ENCODE measurements at regions not wholly inside any gene's neighbourhood (a gene's known extent, or its start where the extent isn't known, plus 50 kb on each side); places are given as distances from the start of the nearest gene placed in this dataset.

DNA sequence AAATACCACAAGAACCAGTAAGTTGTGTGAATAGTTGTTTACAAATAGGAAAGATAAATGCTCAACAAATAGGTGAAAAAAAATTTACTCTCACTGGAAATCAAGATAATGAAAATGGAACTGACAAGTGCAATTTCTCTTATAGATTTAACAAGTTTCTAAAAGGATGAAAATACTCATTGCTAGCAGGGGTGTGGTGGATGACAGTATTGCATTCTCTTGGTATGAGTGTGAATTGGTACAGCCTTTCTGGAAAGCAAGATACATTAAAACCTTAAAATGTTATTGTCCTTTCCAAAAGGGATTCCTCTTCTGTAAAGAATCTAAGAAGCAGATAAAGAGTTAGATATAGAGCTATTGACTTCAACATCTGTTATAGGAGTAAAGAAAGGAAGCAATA, 240.0 kb upstream of the RPS6KA3 start:
- Histone ChIP-seq H3K4me2 (ENCODE audit: low read length) (no peak overlapping the region), H3K9me2 (ENCODE audit: insufficient read depth, low read length) (no peaks in the 10 kb centered on the region), H3K9me3 (ENCODE audit: low read length) (no peaks in the 10 kb centered on the region), H3K4me3 (ENCODE audit: low read depth, low read length, poor library complexity, severe bottlenecking) (no peak overlapping the region), H3K79me2 (ENCODE audit: insufficient read depth, low read depth, low read length) (no peaks in the 10 kb centered on the region), H4K20me1 (ENCODE audit: insufficient read depth, low read length) (no peaks in the 10 kb centered on the region), H3K36me3 (ENCODE audit: insufficient read depth, low read length) (no peaks in the 10 kb centered on the region), H3K4me1 (ENCODE audit: insufficient read depth, low read length, poor library complexity, severe bottlenecking) (no peaks in the 10 kb centered on the region), H2AFZ (ENCODE audit: low read length) (no peak overlapping the region), H3K27ac (ENCODE audit: low read depth, low read length, poor library complexity, severe bottlenecking) (no peak overlapping the region)
- ChIA-PET CTCF (ENCODE audit: unreplicated experiment) (no interaction called here), POLR2A (interaction anchor here (1.6 kb wide), 1 partner anchor 13 kb away, joined by 4 read pairs; no protein-coding TSS in a partner anchor)
- intact Hi-C loops (cut with micrococcal nuclease; ENCODE audit: unreplicated experiment) = no loop called here
- BruUV-seq (replicated peaks) = no TSS peak
- DNase-seq (ENCODE audit: low spot score) = no peak
- TF ChIP-seq EZH2phosphoT487 (IDR thresholded peaks at IDR 0.05; ENCODE audit: borderline replicate concordance, low read depth, low read length) = no peak
- TF ChIP-seq, protein P1, sequence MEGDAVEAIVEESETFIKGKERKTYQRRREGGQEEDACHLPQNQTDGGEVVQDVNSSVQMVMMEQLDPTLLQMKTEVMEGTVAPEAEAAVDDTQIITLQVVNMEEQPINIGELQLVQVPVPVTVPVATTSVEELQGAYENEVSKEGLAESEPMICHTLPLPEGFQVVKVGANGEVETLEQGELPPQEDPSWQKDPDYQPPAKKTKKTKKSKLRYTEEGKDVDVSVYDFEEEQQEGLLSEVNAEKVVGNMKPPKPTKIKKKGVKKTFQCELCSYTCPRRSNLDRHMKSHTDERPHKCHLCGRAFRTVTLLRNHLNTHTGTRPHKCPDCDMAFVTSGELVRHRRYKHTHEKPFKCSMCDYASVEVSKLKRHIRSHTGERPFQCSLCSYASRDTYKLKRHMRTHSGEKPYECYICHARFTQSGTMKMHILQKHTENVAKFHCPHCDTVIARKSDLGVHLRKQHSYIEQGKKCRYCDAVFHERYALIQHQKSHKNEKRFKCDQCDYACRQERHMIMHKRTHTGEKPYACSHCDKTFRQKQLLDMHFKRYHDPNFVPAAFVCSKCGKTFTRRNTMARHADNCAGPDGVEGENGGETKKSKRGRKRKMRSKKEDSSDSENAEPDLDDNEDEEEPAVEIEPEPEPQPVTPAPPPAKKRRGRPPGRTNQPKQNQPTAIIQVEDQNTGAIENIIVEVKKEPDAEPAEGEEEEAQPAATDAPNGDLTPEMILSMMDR (conservative IDR thresholded peaks at IDR 0.05; ENCODE audit: low read length) = no peak

DNA sequence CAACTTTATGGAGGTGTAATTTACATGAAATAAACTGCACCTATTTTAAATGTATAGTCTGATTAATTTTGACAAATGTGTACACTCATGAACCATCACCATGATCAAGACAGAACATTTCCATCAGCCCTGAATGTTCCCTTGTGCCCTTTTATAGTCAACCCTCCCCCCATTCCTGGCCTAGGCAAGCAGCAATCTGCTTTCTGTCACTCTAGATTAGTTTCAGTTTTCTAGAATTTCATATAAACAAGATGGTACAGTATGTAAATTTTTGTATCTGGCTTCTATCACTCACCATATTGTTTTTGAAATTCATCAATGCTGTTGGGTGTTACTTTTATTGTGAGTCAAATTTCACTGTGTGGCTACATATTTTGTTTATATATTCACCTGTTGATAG, 234.2 kb upstream of the RPS6KA3 start:
- no peaks in the 10 kb centered on the region for H4K20me1 ChIP-seq (ENCODE audit: insufficient read depth, low read length)
- no peak for DNase-seq (ENCODE audit: low spot score)
- no peak overlapping the region for H3K27ac ChIP-seq (ENCODE audit: low read depth, low read length, poor library complexity, severe bottlenecking)
- ChIA-PET POLR2A (no interaction called here), CTCF (ENCODE audit: unreplicated experiment) (no interaction called here)
- no peaks in the 10 kb centered on the region for H3K36me3 ChIP-seq (ENCODE audit: insufficient read depth, low read length)
- intact Hi-C loops (cut with micrococcal nuclease; ENCODE audit: unreplicated experiment) = no loop called here
- no peaks in the 10 kb centered on the region for H3K9me3 ChIP-seq (ENCODE audit: low read length)
- H3K79me2 ChIP-seq (ENCODE audit: insufficient read depth, low read depth, low read length) = no peaks in the 10 kb centered on the region
- TF ChIP-seq EZH2phosphoT487 (IDR thresholded peaks at IDR 0.05; ENCODE audit: borderline replicate concordance, low read depth, low read length) = no peak
- TF ChIP-seq, protein P1 (conservative IDR thresholded peaks at IDR 0.05; ENCODE audit: low read length) = no peak
- H2AFZ ChIP-seq (ENCODE audit: low read length) = no peak overlapping the region
- BruUV-seq (replicated peaks) = no TSS peak
- H3K4me2 ChIP-seq (ENCODE audit: low read length) = no peak overlapping the region
- H3K9me2 ChIP-seq (ENCODE audit: insufficient read depth, low read length) = no peaks in the 10 kb centered on the region
- no peak overlapping the region for H3K4me3 ChIP-seq (ENCODE audit: low read depth, low read length, poor library complexity, severe bottlenecking)
- no peaks in the 10 kb centered on the region for H3K4me1 ChIP-seq (ENCODE audit: insufficient read depth, low read length, poor library complexity, severe bottlenecking)

DNA sequence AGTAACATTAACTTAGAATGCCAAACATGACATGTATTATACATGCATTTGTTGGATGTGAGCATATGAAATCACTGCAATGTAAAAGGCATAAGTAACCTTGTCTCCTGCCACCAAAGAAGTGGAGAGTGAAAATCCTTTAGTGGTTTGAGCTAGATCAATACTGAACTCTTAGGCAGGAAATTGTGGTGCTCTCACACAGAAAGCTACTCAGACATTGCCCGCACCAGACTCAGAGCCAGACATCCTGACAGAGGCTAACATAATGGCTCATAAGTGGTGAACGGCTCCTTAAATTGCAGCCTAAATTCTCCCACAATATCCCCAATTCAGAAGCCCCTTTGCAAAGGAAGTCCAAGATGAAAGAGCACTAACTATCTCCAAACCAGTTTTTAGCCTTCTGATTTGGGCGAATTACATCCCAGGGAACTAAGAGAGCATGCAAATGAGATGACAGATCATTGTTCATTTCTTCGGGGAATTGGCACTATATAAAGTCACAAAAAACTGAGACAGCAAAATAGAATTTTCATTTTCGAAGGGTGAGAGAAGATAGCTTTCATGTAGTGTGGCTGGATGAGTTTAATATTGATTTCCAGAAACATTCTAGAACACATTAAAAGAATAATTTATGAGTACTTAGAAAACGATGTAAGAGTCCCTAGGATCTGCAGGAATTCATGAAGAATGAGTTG, 233.6 kb upstream of the RPS6KA3 start:
- H3K79me2 ChIP-seq (ENCODE audit: insufficient read depth, low read depth, low read length) = no peaks in the 10 kb centered on the region
- H3K36me3 ChIP-seq (ENCODE audit: insufficient read depth, low read length) = no peaks in the 10 kb centered on the region
- ChIA-PET POLR2A (no interaction called here), CTCF (ENCODE audit: unreplicated experiment) (no interaction called here)
- no peaks in the 10 kb centered on the region for H3K9me3 ChIP-seq (ENCODE audit: low read length)
- intact Hi-C loops (cut with micrococcal nuclease; ENCODE audit: unreplicated experiment) = no loop called here
- H3K4me2 ChIP-seq (ENCODE audit: low read length) = no peak overlapping the region
- no peaks in the 10 kb centered on the region for H3K9me2 ChIP-seq (ENCODE audit: insufficient read depth, low read length)
- no TSS peak for BruUV-seq (replicated peaks)
- no peaks in the 10 kb centered on the region for H3K4me1 ChIP-seq (ENCODE audit: insufficient read depth, low read length, poor library complexity, severe bottlenecking)
- TF ChIP-seq, protein P1 (conservative IDR thresholded peaks at IDR 0.05; ENCODE audit: low read length) = no peak
- no peak for TF ChIP-seq EZH2phosphoT487 (IDR thresholded peaks at IDR 0.05; ENCODE audit: borderline replicate concordance, low read depth, low read length)
- no peak overlapping the region for H2AFZ ChIP-seq (ENCODE audit: low read length)
- H3K4me3 ChIP-seq (ENCODE audit: low read depth, low read length, poor library complexity, severe bottlenecking) = no peak overlapping the region
- H3K27ac ChIP-seq (ENCODE audit: low read depth, low read length, poor library complexity, severe bottlenecking) = no peak overlapping the region
- no peaks in the 10 kb centered on the region for H4K20me1 ChIP-seq (ENCODE audit: insufficient read depth, low read length)
- no peak for DNase-seq (ENCODE audit: low spot score)
